NK-92 (cell line): ENCODE measurements at regions not wholly inside any gene's neighbourhood (a gene's known extent, or its start where the extent isn't known, plus 50 kb on each side); places are given as distances from the start of the nearest gene placed in this dataset.

Experiments used
- DNase-seq: peaks from one replicate; lab custom pipeline; 2025; ENCODE audit not compliant: unreplicated experiment; lab: John Stamatoyannopoulos, UW

GRCh38 chr7:36802459-36803135 is 78.3 kb upstream of the AOAH start:
- DNase-seq, result no peak

- DNase-seq, result no peak
These were observed 72.7 kb upstream of the AOAH start for GRCh38 chr7:36796850-36797536.

DNA sequence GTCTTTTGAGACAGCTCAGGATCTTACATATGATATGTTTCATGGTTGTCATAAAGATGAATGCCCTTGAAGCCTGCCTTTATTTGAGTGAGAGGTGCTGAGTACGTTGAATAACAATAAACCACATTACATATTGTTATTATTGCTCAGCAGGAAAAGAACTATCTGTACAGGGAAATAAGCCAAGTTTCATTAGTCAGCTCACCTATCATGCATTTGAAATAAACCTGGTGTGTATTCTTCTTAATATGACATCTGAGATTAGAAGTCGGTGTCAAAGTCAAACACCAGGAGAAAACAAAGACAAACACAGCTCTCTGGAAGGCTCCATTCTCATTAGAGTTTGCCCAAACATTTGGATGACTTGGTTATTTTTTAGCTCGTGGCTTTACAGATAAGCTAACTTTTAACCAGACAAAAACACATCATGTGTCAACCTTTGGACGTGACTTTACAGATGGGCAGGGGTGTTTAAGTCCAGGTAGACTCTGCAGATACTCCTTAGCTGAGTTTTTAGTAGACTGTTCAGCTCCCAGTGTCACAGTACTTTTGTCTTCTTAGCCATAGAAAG is 71.2 kb upstream of the AOAH start:
- DNase-seq, result no peak

GRCh38 chr7:36794689-36795088 is 70.4 kb upstream of the AOAH start:
- DNase-seq, result no peak

GRCh38 chr7:36792421-36792820 is 68.1 kb upstream of the AOAH start:
- no peak for DNase-seq

DNA sequence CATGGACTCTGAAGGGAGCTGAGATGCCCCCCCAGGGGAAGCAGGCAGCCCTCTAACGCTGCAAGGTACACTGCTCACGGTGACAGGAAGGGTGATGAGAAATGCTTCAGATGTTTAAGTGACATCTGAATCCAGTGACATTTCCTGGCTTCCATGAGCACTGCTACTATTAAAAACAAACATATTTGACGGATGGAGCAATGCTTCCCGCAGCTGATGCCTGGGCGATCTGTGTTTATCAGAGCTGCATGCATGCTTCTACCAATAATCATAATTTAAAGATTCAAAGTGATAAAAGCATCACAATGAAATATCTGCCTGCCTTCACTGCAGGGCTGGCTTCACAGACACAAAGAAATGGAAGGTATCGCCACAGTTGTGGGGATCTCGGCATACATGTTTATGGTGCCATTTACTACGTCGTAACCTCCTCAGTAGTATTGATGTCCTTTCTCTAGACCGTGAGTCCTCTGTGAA is 66.1 kb upstream of the AOAH start:
- DNase-seq, result no peak

- no peak for DNase-seq
These were observed 64.7 kb upstream of the AOAH start for GRCh38 chr7:36788825-36789470.

DNA sequence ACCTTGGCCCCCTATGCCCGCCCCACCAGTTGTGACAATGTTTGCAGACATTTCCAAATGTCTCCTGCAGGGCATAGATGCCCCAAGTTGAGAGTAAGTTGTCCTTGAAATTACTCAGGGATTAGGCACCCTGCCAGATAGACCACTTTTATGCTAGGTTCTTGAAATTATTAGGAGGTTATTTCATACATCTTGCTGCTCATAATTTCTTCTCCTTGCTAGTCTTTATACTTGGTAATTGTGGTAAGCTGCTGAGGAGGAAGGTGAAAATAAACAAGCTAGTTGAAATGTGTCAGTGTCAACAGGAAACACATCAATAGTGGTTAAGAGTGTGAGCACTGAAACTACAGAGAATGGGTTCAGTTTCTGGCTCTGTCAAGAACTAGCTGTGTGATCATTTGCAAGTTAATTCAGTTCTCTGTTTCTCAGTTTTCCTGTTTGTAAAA is 63.7 kb upstream of the AOAH start:
- DNase-seq, result no peak

DNA sequence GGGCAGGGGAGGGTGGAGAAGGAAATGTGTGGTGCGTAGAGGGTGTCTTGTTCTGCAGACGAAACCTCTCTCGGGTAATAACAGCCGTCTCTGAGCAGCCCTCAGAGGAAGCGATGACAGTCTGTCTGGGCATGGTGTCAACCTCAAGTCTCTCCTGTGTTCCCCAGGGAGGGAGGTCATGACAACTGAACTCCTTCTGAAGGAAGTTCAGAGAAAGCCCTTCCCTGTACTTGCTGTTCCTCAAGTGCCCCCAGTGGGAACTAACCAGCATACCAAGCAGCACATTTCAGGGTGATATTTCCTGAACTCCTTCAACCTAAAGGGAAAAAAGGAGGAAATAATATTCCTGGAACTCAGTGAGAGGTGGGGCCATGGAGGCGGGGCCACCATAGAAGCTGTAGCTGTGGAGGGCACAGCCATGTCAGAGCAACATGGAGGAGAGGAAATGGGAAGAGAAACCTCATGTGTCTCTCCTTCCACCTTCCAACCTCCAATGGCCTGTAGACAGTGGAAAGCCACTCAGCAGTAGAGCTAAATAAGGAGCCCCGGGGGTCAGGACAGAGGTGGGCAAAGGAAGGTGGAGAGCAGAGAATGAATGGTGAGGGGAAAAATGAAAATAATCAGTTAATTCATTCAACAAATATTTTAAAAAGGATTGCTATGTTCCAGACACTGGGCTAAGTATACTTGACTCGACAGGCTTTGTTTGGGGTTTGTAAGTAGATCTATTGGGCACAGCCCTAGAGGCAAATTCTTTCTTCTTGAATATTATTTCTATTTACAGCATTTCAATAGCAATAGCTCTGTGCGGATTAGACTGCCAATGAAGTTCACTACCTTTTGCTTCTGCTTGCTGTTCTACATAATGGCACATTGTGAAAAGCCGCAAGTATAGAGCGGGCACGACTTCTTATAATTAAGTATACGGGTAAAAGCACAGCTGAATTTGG is 61.0 kb upstream of the AOAH start:
- DNase-seq, result peak; percentile 11

DNA sequence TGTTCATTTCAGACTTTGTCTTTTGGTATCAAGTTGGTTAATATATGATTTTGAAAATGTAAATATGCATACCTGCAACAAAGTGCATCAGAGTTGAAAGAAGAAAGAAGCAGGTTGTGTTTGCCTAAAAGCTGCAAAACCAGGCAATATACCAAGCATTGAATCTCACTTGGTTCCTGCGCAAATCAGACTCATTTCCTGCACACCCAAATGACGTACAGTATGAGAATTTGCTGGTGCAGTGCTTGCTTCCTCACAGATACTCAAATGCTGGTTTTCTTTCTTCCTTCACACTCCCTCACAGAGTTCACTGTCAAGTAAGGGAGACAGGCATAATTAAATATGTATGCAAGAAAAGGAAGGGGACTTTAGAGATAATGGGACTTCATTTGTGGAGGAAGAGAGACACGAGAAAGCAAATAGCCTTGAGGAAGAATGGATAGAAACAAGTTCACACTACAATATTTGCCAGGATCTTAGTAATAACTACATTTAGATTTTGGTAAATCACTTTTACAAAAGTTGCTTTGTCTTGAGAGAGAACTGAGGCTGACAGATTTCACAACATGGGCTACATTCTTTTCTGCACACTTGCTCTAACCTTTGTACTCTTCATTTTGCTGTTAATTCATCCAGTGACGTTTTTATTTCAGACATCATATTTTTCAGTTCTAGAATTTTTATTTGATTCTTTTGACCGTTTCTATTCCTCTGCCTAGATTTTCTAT is 56.9 kb upstream of the AOAH start:
- DNase-seq, result no peak

DNA sequence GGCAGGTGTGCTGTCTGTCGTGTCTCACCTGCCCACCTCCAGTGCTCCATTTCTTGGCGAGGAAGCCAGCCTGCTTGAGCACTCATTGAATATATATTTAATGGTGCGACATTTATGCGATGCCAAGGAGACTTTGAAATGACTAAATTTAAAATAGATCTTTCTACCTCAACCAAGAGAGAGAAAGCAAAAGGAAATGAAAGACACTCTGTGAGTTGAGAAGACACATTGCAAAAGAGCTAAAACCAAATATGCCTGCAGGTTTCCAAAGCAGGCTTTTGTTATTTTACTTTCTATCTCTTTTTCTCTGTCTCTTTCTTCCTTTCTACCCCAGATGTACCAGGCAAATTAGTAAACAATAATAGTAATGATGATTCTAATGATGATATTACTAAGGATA is 53.6 kb upstream of the AOAH start:
- DNase-seq, result no peak

GRCh38 chr7:36777062-36777461 is 52.8 kb upstream of the AOAH start:
- no peak for DNase-seq

DNA sequence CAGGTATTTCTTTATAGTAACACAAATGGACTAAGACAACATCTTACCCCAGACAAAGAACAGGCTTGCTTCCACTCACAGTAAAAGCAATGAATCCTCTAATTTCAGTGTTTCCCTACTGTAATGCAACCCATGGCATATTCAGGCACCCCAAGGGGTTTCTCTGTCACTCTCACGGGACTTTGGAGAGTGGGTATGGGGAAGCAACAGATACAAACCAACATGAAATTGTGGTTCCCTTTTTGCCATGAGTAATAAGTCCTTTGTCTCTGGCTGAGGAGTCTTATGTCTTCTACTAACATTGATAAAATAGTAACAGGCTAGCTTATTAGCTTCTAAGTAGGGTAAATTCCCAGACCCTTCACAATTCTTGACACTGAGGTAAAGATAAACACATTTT is 51.4 kb upstream of the AOAH start:
- DNase-seq, result no peak

DNA sequence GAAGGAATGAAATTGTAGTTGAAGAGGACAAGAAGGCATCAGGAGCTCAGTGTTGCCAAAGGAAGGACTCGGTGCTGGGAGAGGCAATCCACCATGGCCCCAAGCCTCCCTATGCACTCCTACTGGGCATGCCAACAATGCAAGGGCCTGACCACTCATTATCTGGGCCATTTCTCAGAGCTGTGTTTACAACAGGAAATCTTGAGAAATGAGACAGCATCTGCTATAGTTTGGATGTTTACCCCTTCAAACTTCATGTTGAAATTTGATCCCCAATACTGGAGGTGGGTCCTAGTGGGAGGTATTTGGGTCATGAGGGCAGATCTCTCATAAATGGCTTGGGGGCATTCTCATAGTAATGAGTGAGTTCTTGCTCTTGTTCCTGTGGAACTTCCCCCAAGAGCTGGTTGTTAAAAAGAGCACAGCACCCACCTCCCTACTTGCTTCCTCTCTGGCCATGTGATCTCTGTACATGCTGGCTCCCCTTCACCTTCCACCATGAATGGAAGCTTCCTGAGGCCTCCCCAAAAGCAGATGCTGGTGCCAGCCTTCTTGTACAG is 50.8 kb upstream of the AOAH start:
- no peak for DNase-seq
